IPS-11a (cell line): ENCODE measurements at regions not wholly inside any gene's neighbourhood (a gene's known extent, or its start where the extent isn't known, plus 50 kb on each side); places are given as distances from the start of the nearest gene placed in this dataset.

Source experiments
- H3K4me3 ChIP-seq: one replicate; pipeline ENCODE4 v1.5.1; 2013; ENCODE audit warnings: low read depth, low read length, control low read depth

GRCh38 chr17:71914812-71915211 lies 206.0 kb upstream of the SOX9 start:
- no peak overlapping the region for H3K4me3 ChIP-seq

DNA sequence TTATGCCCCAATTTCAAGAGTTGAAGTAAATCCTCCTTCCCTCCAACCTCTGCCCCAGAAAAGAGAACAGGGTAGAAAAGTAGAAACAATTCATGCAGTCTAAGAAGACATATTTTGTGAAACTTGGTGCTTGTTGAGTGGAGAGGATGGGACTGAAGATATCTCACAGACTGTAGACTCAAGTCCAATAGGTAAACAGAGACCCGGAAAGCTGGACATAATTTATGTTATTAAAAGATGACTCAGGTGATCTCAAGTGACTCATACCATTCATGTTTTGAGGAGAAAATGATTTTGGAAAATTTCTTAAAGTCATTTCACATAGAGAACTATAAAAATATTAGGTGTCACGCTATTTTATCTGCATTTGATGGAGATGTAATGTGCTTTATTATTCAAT lies 203.1 kb upstream of the SOX9 start:
- no peak overlapping the region for H3K4me3 ChIP-seq

DNA sequence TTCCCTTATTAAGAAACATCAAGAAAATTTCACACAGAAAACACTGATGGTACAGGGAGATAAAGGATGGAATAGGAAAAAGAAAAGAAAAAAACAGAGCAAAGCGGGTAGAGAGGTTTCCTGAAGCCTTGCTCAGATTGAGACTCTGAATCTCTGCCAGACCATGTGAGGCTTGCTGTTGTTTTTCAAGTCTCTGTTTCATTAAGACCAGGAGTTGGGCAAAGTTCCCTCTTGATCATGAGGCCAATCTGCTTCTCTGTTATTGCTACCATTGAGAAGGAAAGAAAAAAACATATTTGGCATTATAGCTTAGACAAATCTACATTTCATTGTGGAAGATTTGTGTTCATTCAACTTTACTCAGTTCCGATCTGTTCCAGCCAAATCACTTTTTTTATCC lies 201.6 kb upstream of the SOX9 start:
- H3K4me3 ChIP-seq, result no peak overlapping the region

DNA sequence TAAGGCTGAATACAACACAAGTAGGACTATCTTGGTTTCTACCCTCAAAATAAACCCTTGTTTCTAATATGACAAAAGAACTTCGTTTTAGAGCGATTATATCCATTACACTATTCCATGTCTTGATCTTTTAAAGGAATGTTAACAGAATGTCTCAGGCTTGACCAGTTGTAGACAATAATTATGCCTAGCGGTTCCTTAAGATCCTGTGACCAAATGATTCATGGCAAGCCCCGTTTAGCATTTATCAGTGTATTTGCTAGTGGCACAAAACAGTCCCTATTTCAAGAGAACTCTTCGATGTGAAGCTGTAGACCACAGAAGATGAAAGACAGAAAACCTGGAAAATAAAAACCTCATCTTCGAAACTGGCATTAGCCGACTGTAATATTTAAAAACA lies 200.9 kb upstream of the SOX9 start:
- no peak overlapping the region for H3K4me3 ChIP-seq

DNA sequence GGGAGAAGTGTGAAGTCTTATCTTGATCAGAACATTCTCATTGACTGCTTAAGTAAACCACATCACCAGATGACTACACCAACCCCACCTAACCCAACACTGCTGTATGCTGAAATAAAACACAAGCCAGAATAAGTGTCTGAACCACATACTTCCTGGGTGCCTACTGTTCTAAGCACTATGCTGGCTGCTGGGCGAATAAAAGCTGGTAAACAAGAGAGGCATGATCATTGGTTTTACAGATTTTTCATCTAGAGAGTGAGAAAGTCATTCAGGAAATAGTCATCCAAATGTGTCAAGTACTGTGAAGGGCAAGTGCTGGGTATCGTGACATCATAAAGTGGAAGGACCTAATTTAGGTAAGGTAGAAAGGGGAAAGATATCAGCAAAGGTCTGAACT lies 199.0 kb upstream of the SOX9 start:
- no peak overlapping the region for H3K4me3 ChIP-seq

DNA sequence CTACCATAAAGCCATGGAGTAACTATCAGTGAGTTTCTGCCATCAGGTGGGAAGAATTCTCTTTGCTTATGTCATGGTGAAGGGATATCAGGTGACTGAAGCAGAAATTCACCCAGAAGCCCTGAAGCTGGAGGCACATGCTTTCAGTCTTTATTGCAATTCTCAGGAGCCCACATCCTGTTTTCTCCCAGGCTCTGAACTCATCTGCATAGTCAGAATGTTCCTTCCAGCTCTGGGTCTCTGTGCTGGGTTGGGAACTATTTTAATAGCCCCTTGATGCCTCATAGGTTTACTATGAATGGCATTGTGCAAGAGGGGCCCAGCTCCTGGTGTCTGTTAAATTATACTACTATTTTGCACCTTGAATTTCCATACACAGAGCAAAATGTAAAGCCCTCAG lies 198.4 kb upstream of the SOX9 start:
- no peak overlapping the region for H3K4me3 ChIP-seq

DNA sequence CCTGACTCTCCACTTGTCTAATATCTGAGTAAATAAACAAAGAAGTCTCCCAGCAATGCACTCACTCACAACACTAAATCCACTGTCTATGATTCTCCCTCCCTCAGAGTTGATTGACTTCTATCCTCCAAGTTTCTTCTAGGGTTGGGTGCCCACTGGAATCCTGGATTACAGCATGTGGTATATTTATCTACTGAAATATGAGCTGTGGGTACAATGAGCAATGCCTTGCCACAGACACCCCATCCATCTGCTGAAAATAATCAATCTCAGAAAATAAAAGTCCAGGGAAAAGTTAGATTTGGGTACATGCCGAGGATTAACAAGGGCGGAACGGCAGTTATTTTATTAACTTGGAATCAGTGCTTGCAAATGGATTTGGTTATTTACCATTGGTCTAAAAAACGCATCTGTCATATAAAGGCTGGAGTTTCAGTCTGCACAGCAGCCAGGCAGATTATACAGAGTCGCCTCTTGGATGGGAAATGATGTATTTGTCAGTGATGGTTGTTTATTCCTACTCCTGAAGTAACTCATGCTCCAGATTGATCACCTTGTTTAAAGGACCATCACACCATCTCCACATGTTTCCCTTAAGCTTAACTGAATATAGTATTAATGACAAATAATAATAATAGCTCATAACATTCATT lies 193.9 kb upstream of the SOX9 start:
- no peak overlapping the region for H3K4me3 ChIP-seq

DNA sequence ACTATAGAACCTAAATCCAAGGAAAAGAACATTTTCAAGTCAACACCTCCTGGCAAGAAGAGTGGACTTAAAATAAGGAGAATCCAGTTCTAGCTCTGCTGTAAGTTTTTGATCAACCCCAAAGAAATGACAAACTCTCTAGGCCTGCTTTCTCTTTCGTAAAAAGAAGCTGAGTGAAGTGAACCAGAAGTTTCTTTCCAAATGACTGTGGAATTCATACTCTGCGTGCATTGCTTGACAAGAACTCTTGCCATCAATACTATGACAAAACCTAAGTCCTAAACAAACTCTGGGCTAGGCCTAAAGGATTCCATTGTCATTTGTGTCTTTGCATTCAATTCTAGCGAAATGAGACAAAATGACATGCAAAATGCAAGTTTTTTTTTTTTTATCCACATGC lies 187.5 kb upstream of the SOX9 start:
- H3K4me3 ChIP-seq, result no peak overlapping the region

- H3K4me3 ChIP-seq, result no peak overlapping the region
Measured at GRCh38 chr17:71934520-71934919, 186.3 kb upstream of the SOX9 start.

DNA sequence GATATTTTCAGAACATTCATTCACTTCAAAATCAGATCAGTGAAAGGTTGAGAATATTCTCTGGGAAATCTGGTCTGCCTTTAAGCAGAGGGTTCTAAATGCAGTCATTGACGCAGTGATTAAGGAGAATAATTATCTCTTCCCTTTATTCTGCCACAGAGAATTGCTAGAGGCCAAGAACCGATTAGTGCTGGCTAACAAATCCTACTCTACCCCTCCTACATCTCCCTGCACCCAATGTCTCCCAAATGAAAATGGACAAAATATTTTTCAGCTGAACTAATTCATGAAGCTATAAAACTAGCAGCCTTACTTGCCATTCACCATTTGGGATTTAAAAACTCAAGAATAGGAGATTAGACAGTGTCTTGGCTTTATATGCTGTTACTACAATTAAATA lies 185.5 kb upstream of the SOX9 start:
- no peak overlapping the region for H3K4me3 ChIP-seq

- H3K4me3 ChIP-seq, result no peak overlapping the region
Measured at GRCh38 chr17:71936977-71937376, 183.8 kb upstream of the SOX9 start.

DNA sequence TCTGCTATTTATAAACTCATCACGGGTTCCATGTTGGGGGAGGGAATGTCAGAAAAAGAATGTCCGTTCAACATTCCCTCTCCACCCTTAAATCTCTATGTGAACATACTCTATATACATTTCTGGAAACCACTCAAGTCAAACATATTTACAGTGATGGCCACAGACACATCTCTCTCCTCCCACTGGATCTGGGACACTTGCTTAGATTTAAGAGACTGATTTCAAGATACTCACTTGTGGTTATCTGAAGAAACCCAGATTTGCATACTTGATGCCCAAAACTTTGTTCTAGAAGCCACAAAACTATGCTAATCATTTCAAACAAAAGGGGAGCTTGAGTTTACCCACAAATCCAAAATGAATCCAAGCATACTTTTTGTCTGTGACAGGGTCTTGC lies 182.9 kb upstream of the SOX9 start:
- no peak overlapping the region for H3K4me3 ChIP-seq

- no peak overlapping the region for H3K4me3 ChIP-seq
Measured at GRCh38 chr17:71938340-71939010, 182.3 kb upstream of the SOX9 start.

DNA sequence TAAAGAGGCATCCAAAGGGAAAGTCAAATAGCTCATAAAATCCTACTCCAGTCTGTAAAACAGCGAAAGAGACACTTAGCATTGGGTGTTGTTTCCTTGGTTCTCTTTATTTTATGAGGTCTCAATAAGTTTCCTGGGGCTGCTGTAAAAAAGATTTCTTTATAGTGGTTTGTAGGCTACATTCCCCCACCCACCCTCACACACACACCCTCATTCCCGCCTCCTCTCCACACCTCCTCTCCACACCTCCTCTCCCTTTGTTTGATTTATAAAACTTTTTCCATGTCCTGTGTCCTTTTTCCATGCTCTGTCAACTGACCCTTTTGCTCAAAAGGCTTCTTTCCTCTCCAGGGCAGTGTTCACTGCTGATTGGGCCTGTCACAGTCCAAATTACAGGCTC lies 178.9 kb upstream of the SOX9 start:
- H3K4me3 ChIP-seq, result no peak overlapping the region

- H3K4me3 ChIP-seq, result no peak overlapping the region
Measured at GRCh38 chr17:71942626-71943025, 178.2 kb upstream of the SOX9 start.

- no peak overlapping the region for H3K4me3 ChIP-seq
Measured at GRCh38 chr17:71948703-71949422, 172.0 kb upstream of the SOX9 start.

GRCh38 chr17:71959154-71959553 lies 161.7 kb upstream of the SOX9 start:
- no peak overlapping the region for H3K4me3 ChIP-seq

- H3K4me3 ChIP-seq, result no peak overlapping the region
Measured at GRCh38 chr17:71963351-71963750, 157.5 kb upstream of the SOX9 start.

DNA sequence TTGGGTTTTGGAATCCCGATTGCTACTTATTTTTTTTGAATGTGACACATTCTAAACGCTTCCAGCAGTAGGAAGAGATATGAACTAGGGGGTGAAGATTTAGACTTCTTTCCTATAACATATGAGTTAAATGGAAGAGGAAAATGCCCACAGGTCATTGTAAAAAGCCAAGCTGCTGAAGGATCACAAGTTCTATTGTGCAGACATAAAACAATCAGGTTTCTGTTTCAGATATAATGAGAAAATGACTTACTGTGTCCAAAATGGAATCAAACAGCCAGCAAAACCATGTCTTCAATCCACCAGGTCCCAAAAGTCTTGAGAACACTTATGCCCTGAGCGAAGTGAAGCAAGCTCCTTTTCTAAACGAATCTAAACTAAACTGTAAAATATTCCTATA lies 157.0 kb upstream of the SOX9 start:
- H3K4me3 ChIP-seq, result no peak overlapping the region

GRCh38 chr17:71964559-71964958 lies 156.3 kb upstream of the SOX9 start:
- H3K4me3 ChIP-seq, result no peak overlapping the region

DNA sequence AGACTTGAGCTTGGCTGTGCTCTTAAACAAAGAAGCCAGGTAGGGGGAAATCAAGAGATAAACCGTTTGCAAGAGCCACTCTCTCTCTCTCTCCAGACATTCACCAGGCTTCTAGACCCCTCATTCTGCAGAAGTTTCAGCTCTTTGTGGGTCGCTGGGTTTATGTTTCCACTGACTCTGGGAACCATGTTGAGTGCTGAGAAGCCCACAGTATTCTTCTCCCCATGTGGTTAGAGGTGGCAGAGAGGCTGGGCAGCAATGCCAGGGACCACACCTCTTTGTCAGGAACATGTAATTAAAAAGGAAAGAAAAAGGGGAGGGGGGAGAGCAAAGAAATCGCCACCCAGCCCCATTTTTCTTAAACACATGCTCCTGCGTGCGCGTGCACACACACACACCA lies 154.8 kb upstream of the SOX9 start:
- H3K4me3 ChIP-seq, result no peak overlapping the region
